Glutamatergic neuron (in vitro differentiated cells): ENCODE measurements at regions not wholly inside any gene's neighbourhood (a gene's known extent, or its start where the extent isn't known, plus 50 kb on each side); places are given as distances from the start of the nearest gene placed in this dataset.

ENCODE experiments used
- DNase-seq: peaks from one replicate; pipeline ENCODE4 v3.0.0; 2022
- H3K27ac Mint-ChIP-seq: one replicate; pipeline ENCODE4 v1.8.0; 2020; ENCODE audit warnings: mild to moderate bottlenecking, mixed read lengths, inconsistent platforms; ENCODE audit not compliant: unreplicated experiment
- H3K27me3 Mint-ChIP-seq: one replicate; pipeline ENCODE4 v1.8.0; 2020; ENCODE audit warnings: mild to moderate bottlenecking, moderate library complexity, mixed read lengths, inconsistent platforms; ENCODE audit not compliant: unreplicated experiment
- H3K36me3 Mint-ChIP-seq: one replicate; pipeline ENCODE4 v1.8.0; 2020; ENCODE audit warnings: mild to moderate bottlenecking, mixed read lengths, inconsistent platforms; ENCODE audit not compliant: unreplicated experiment
- H3K4me1 Mint-ChIP-seq: one replicate; pipeline ENCODE4 v1.8.0; 2020; ENCODE audit warnings: mild to moderate bottlenecking, low read depth, mixed read lengths, inconsistent platforms; ENCODE audit not compliant: unreplicated experiment
- H3K4me3 Mint-ChIP-seq: one replicate; pipeline ENCODE4 v1.8.0; 2020; ENCODE audit warnings: mild to moderate bottlenecking, mixed read lengths, inconsistent platforms; ENCODE audit not compliant: unreplicated experiment
- H3K9me3 Mint-ChIP-seq: one replicate; pipeline ENCODE4 v1.8.0; 2020; ENCODE audit warnings: mild to moderate bottlenecking, moderate library complexity, mixed read lengths, inconsistent platforms; ENCODE audit not compliant: unreplicated experiment
- TF ChIP-seq, protein P1 (sequence below): fragments of 200-600 bp; sonication (generic); IDR thresholded peaks from one replicate; pipeline ENCODE4 v1.5.0; 2021; ENCODE audit not compliant: partially characterized antibody, unreplicated experiment

DNA sequence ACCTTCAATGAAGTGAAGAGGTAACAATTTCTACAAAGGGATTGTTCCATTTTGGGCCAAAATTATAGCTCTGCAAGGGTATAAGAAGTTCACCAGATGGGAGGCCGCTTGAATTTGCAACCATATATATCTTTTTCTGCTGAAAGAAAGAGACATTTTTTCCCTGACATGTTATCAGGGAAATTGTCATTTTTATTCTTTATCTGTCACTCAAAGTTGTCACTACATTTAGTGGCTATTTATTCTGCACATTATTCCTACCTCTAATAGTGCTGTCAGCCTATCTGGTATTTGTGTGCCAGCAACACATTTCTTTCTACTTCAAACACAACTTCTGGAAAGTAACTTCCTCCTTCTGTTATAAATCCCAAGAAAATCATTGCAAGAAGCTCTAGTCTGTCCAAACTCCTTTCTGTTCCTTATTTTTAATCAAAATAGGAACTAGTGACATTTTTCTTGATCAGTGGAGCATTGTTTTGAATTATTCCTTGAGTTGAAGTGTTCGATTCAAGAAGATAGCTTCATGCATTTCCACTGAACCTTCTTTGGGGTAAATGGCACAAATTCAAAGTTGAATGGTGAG lies 137.9 kb upstream of the ATP2B1 start:
- no peaks in the 10 kb centered on the region for H3K4me1 Mint-ChIP-seq
- H3K4me3 Mint-ChIP-seq, result no peak overlapping the region
- TF ChIP-seq, protein P1, sequence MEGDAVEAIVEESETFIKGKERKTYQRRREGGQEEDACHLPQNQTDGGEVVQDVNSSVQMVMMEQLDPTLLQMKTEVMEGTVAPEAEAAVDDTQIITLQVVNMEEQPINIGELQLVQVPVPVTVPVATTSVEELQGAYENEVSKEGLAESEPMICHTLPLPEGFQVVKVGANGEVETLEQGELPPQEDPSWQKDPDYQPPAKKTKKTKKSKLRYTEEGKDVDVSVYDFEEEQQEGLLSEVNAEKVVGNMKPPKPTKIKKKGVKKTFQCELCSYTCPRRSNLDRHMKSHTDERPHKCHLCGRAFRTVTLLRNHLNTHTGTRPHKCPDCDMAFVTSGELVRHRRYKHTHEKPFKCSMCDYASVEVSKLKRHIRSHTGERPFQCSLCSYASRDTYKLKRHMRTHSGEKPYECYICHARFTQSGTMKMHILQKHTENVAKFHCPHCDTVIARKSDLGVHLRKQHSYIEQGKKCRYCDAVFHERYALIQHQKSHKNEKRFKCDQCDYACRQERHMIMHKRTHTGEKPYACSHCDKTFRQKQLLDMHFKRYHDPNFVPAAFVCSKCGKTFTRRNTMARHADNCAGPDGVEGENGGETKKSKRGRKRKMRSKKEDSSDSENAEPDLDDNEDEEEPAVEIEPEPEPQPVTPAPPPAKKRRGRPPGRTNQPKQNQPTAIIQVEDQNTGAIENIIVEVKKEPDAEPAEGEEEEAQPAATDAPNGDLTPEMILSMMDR, result no peak
- H3K36me3 Mint-ChIP-seq, result no peaks in the 10 kb centered on the region
- H3K27ac Mint-ChIP-seq, result no peak overlapping the region
- H3K27me3 Mint-ChIP-seq, result no peaks in the 10 kb centered on the region
- no peak for DNase-seq
- H3K9me3 Mint-ChIP-seq, result no peaks in the 10 kb centered on the region

DNA sequence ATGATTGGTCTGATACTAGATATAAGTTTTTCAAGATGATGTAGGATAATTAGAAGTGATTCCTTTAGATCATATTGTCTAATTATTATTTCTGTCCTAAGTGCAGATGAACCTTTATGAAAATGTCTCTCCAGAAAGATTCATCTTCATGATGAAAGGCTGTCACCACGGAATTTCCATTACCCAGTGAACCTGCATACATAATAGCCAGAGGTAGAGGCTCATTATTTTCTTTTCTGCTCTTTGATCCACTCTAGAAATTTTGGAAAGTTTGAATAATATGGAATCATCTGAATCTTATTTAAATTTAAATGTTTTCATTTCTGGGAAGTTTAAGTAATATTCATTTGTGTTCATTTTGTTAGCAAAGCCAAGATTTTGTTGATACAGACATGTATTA lies 137.1 kb upstream of the ATP2B1 start:
- Mint-ChIP-seq H3K36me3 (no peaks in the 10 kb centered on the region), H3K9me3 (no peaks in the 10 kb centered on the region), H3K27ac (no peak overlapping the region), H3K27me3 (no peaks in the 10 kb centered on the region), H3K4me3 (no peak overlapping the region), H3K4me1 (no peaks in the 10 kb centered on the region)
- DNase-seq, result no peak
- TF ChIP-seq, protein P1, result no peak

DNA sequence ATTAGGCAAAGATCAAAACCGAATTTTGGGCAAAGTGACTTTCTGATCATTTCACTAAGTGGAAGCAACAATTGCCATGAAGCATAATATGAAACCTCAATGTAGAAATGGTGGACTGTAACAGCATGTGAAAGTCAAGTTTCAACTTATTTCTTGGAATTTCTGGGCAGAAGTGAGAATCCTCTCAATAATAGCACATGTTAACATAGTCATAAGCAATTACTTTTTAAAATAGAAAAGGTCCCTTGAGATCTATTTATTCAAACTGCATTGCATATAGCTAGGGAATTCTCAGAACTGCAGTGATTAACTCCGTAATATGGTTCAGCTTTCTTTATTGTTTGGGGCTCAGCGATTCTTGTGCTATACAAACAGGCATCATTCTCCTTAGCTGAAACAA lies 136.7 kb upstream of the ATP2B1 start:
- TF ChIP-seq, protein P1, result no peak
- Mint-ChIP-seq H3K36me3 (no peaks in the 10 kb centered on the region), H3K4me3 (no peak overlapping the region), H3K9me3 (peaks cover under 1% of the 10 kb centered on the region), H3K4me1 (no peaks in the 10 kb centered on the region), H3K27ac (no peak overlapping the region), H3K27me3 (peaks cover under 1% of the 10 kb centered on the region)
- no peak for DNase-seq

DNA sequence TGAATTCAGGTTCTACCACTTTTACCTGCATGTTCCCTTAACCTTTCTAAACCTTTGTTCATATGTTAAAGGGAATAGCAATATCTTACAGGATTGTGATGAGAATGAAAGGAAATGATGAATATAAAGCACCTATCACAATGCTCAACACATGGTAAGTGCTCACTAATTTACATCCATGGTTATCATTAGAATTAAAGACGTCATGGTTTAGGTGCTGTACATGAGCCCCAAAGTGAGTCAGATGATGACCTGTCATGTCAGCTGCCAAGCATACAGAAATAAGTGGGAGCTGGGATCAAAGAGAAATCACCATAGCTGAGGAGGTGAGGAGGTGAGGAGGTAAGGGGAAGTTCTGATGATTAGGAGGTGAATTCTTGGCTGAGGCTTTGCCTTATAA lies 135.9 kb upstream of the ATP2B1 start:
- H3K4me3 Mint-ChIP-seq, result no peak overlapping the region
- H3K9me3 Mint-ChIP-seq, result peaks cover 3% of the 10 kb centered on the region
- H3K4me1 Mint-ChIP-seq, result no peaks in the 10 kb centered on the region
- H3K36me3 Mint-ChIP-seq, result no peaks in the 10 kb centered on the region
- TF ChIP-seq, protein P1, result no peak
- H3K27me3 Mint-ChIP-seq, result peaks cover 2% of the 10 kb centered on the region
- H3K27ac Mint-ChIP-seq, result no peak overlapping the region
- no peak for DNase-seq

DNA sequence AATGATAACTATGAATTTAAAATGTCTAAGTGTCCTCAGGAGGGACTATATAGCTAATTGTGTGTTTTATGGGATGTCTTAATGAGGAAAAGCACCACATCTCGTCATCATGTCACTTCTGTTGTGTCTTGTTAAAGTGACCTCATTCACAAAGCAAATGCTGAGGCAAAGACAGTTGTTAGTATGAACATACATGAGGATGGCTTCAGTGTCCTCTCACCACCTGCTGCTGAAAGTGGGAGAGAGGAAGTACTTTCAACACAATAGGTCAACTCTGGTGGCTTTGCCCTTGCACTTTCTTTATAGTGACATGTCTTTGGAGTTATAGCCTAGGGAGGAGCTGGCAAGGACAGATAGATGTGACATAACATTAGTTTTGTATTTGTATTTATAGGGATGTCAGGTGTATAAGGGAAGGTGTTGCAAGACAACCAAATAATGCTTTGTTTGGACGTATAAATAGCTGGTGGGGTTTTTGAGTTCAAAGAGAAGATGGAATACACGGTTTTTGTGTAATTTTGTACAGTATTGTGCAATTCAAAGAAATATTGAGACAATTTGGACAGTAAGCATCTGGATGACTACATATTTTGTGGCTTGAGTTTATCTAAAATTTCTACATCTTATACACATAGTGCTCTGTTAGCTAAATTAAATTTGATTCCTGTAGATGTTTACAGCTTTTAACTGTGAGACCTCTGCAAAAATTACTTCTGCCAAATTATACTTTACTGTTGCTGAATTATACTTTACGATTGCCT lies 131.7 kb upstream of the ATP2B1 start:
- Mint-ChIP-seq H3K27ac (no peak overlapping the region), H3K9me3 (peaks cover 3% of the 10 kb centered on the region), H3K4me1 (peaks cover 3% of the 10 kb centered on the region), H3K4me3 (no peak overlapping the region), H3K27me3 (peaks cover 2% of the 10 kb centered on the region), H3K36me3 (no peaks in the 10 kb centered on the region)
- DNase-seq, result no peak
- TF ChIP-seq, protein P1, result no peak
